ENCODE measurements at regions not wholly inside any gene's neighbourhood (a gene's known extent, or its start where the extent isn't known, plus 50 kb on each side); places are given as distances from the start of the nearest gene placed in this dataset.

GRCh38 chr11:103683576-103683975 lies 352.9 kb upstream of the DDI1 start:
- no TSS peak for BruUV-seq (replicated peaks)
- no peak overlapping the region for H3K4me3 ChIP-seq (ENCODE audit: low read depth, low read length, poor library complexity, severe bottlenecking)
- no peaks in the 10 kb centered on the region for H3K27me3 ChIP-seq (replicated peaks; ENCODE audit: insufficient read depth, low read depth, low read length, poor library complexity)
- ChIA-PET POLR2A (ENCODE audit: low non-redundant PET) (no interaction called here), CTCF (no interaction called here)
- intact Hi-C loops (cut with micrococcal nuclease; ENCODE audit: unreplicated experiment), result loop anchor here (5.0 to 10.0 kb wide), 6 partner anchors 224 to 651 kb away; no protein-coding TSS in a partner anchor
- H3K36me3 ChIP-seq (ENCODE audit: insufficient read depth, low read length, poor library complexity, severe bottlenecking), result no peaks in the 10 kb centered on the region
- H3K4me1 ChIP-seq (ENCODE audit: insufficient read depth, low read length, poor library complexity, severe bottlenecking), result peaks cover 12% of the 10 kb centered on the region
- no peak for DNase-seq (ENCODE audit: low spot score)
- no peak overlapping the region for H3K27ac ChIP-seq (ENCODE audit: low read depth, low read length, poor library complexity, severe bottlenecking)
- H3K9me3 ChIP-seq (ENCODE audit: low read depth, low read length, poor library complexity, severe bottlenecking), result no peaks in the 10 kb centered on the region
- TF ChIP-seq EZH2 (IDR thresholded peaks at IDR 0.05; ENCODE audit: borderline replicate concordance, low read depth, low read length, poor library complexity, severe bottlenecking), result no peak
- no peak for TF ChIP-seq CTCF (conservative IDR thresholded peaks at IDR 0.05; ENCODE audit: low read depth, low read length)

- H3K27me3 ChIP-seq (replicated peaks; ENCODE audit: insufficient read depth, low read depth, low read length, poor library complexity), result no peaks in the 10 kb centered on the region
- TF ChIP-seq EZH2 (IDR thresholded peaks at IDR 0.05; ENCODE audit: borderline replicate concordance, low read depth, low read length, poor library complexity, severe bottlenecking), result no peak
- H3K27ac ChIP-seq (ENCODE audit: low read depth, low read length, poor library complexity, severe bottlenecking), result no peak overlapping the region
- H3K4me1 ChIP-seq (ENCODE audit: insufficient read depth, low read length, poor library complexity, severe bottlenecking), result no peaks in the 10 kb centered on the region
- ChIA-PET POLR2A (ENCODE audit: low non-redundant PET) (no interaction called here), CTCF (no interaction called here)
- H3K9me3 ChIP-seq (ENCODE audit: low read depth, low read length, poor library complexity, severe bottlenecking), result no peaks in the 10 kb centered on the region
- BruUV-seq (replicated peaks), result no TSS peak
- DNase-seq (ENCODE audit: low spot score), result no peak
- H3K4me3 ChIP-seq (ENCODE audit: low read depth, low read length, poor library complexity, severe bottlenecking), result no peak overlapping the region
- H3K36me3 ChIP-seq (ENCODE audit: insufficient read depth, low read length, poor library complexity, severe bottlenecking), result no peaks in the 10 kb centered on the region
- intact Hi-C loops (cut with micrococcal nuclease; ENCODE audit: unreplicated experiment), result loop anchor here (10.0 kb wide), 1 partner anchor 646 kb away; no protein-coding TSS in a partner anchor
These were observed 347.5 kb upstream of the DDI1 start for GRCh38 chr11:103688924-103689323.

GRCh38 chr11:103690356-103690755 lies 346.1 kb upstream of the DDI1 start:
- POLR2A ChIA-PET (ENCODE audit: low non-redundant PET), result no interaction called here
- H3K4me1 ChIP-seq (ENCODE audit: insufficient read depth, low read length, poor library complexity, severe bottlenecking), result no peaks in the 10 kb centered on the region
- H3K4me3 ChIP-seq (ENCODE audit: low read depth, low read length, poor library complexity, severe bottlenecking), result no peak overlapping the region
- no TSS peak for BruUV-seq (replicated peaks)
- H3K27ac ChIP-seq (ENCODE audit: low read depth, low read length, poor library complexity, severe bottlenecking), result no peak overlapping the region
- H3K27me3 ChIP-seq (replicated peaks; ENCODE audit: insufficient read depth, low read depth, low read length, poor library complexity), result no peaks in the 10 kb centered on the region
- H3K36me3 ChIP-seq (ENCODE audit: insufficient read depth, low read length, poor library complexity, severe bottlenecking), result no peaks in the 10 kb centered on the region
- intact Hi-C loops (cut with micrococcal nuclease; ENCODE audit: unreplicated experiment), result no loop called here
- no peaks in the 10 kb centered on the region for H3K9me3 ChIP-seq (ENCODE audit: low read depth, low read length, poor library complexity, severe bottlenecking)
- no peak for TF ChIP-seq EZH2 (IDR thresholded peaks at IDR 0.05; ENCODE audit: borderline replicate concordance, low read depth, low read length, poor library complexity, severe bottlenecking)
- no peak for TF ChIP-seq CTCF (conservative IDR thresholded peaks at IDR 0.05; ENCODE audit: low read depth, low read length)
- CTCF ChIA-PET, result no interaction called here
- DNase-seq (ENCODE audit: low spot score), result no peak

GRCh38 chr11:103696123-103696522 lies 340.3 kb upstream of the DDI1 start:
- Histone ChIP-seq H3K4me3 (ENCODE audit: low read depth, low read length, poor library complexity, severe bottlenecking) (no peak overlapping the region), H3K27me3 (replicated peaks; ENCODE audit: insufficient read depth, low read depth, low read length, poor library complexity) (no peaks in the 10 kb centered on the region), H3K36me3 (ENCODE audit: insufficient read depth, low read length, poor library complexity, severe bottlenecking) (no peaks in the 10 kb centered on the region), H3K27ac (ENCODE audit: low read depth, low read length, poor library complexity, severe bottlenecking) (no peak overlapping the region), H3K9me3 (ENCODE audit: low read depth, low read length, poor library complexity, severe bottlenecking) (no peaks in the 10 kb centered on the region), H3K4me1 (ENCODE audit: insufficient read depth, low read length, poor library complexity, severe bottlenecking) (peaks cover 7% of the 10 kb centered on the region)
- CTCF ChIA-PET, result no interaction called here
- intact Hi-C loops (cut with micrococcal nuclease; ENCODE audit: unreplicated experiment), result no loop called here
- no TSS peak for BruUV-seq (replicated peaks)
- TF ChIP-seq CTCF (conservative IDR thresholded peaks at IDR 0.05; ENCODE audit: low read depth, low read length), result no peak
- TF ChIP-seq EZH2 (IDR thresholded peaks at IDR 0.05; ENCODE audit: borderline replicate concordance, low read depth, low read length, poor library complexity, severe bottlenecking), result no peak
- no peak for DNase-seq (ENCODE audit: low spot score)
- POLR2A ChIA-PET (ENCODE audit: low non-redundant PET), result no interaction called here

All from A673 (cell line).